Right cardiac atrium (tissue), 5 donors: ENCODE measurements at regions not wholly inside any gene's neighbourhood (a gene's known extent, or its start where the extent isn't known, plus 50 kb on each side); places are given as distances from the start of the nearest gene placed in this dataset.

Source experiments
- ATAC-seq, 2 donors: fragments of 200-7000 bp; cut with Tn5 transposase; one replicate each; pipeline versions ENCODE4 v1.8.0 to v1.9.1; 2020; ENCODE audit warnings: moderate library complexity in 2 of 2, mild to moderate bottlenecking in 1 of 2
- DNase-seq, 3 donors: peaks; one replicate each; pipeline ENCODE4 v3.0.0-alpha.2; 2020
- H3K27ac ChIP-seq: one replicate; pipeline ENCODE4 v1.5.1; 2013; ENCODE audit warnings: mild to moderate bottlenecking, low read length, control low read depth, moderate library complexity
- H3K27me3 ChIP-seq: one replicate; pipeline ENCODE4 v1.6.1; 2013; ENCODE audit not compliant: control insufficient read depth, insufficient read depth
- H3K4me1 ChIP-seq: one replicate; pipeline ENCODE4 v1.6.1; 2013; ENCODE audit warnings: low read length; ENCODE audit not compliant: control insufficient read depth, insufficient read depth
- H3K4me3 ChIP-seq: one replicate; pipeline ENCODE4 v1.5.1; 2013; ENCODE audit warnings: low read length, control low read depth
- H3K9me3 ChIP-seq: one replicate; pipeline ENCODE4 v1.6.1; 2013; ENCODE audit warnings: low read length; ENCODE audit not compliant: control insufficient read depth
- WGBS: extraction: QIAGEN DNeasy Blood & Tissue Kit; methylation state at CpG from one replicate; pipeline ENCODE4 v1.1.7; 2013; 5-methylcytosine and 5-hydroxymethylcytosine counted together
- intact Hi-C, 4 donors: fragments of 100-400 bp; cut with DNase I; formaldehyde crosslinking; loops; one replicate each; pipeline versions ENCODE4 v1.11.0 to v1.14.0; 2022 to 2023
- donor health status: healthy with polysubstance abuse.
- donor health status: DM: no; HTN: yes; CAD: no.
- donor health status: DM: no; HTN: no; CAD: no.
- donor health status: DM: no; HTN: yes; CAD: no; lungs with severe emphysema.
- donor health status: DM: yes; HTN: yes; CAD: no.

DNA sequence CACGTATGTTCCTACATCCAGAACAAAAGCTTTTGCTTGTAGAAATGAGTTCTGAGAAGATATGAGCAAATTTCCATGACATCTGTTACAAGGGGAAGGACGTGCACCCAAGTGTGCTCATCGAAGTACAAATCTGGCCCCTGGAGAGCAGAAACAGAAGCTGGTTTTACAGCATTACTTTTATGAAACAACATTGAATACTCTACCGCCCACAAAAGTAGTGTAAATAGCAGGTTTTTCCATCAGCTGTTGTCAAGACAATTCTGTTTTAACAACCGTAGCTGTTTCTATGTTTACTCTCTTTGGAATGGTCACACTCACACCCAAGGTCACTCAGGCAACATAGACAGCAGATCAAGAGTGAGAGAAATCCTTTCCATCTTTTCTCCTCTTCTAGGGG, 114.2 kb upstream of the SSTR4 start:
- no peaks in the 10 kb centered on the region for H3K9me3 ChIP-seq
- DNase-seq (no peak), ATAC-seq (no peak)
- WGBS, result 91% methylated on average over 5 of the region's 5 CpGs
- intact Hi-C loops, result no loop called here
- no peak overlapping the region for H3K4me3 ChIP-seq
- H3K4me1 ChIP-seq, result no peaks in the 10 kb centered on the region
- no peak overlapping the region for H3K27ac ChIP-seq
- no peaks in the 10 kb centered on the region for H3K27me3 ChIP-seq

DNA sequence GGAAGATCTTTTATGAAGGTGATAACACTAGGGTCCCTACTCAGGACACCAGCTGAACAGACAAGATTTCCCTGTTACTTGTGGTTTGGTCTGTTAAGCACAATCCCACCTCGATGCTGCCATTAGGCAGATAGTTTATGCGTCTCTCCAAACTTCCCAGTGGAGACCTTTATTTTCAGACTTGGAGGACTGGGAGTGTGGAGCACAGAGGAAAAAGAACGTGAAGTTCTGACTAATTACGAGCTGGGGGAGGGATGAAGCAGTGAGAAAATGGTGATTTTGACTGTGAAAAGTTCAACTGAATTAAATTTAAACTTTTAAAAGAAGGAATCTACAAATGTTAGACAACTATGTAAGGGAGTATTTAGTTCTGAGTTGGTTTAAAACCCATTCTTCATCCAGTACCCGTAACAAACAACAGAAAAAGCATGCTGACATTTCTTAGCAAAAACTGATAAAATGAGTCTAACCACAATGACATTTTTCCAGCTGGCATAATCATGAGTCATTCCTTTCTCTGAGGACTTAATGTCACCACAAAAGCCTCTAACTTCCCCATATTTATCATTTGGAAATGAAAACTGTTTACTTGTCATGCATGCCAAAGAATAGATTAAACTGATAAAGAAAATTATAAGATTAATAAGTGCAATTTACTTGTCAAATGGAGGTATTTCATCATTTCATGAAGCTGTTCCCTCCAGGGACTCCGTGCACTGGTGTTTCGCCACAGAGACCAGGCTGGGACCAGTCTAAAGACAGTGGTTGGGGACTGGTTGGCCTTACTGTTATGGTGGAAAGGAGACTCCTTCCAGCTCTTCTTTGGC, 113.3 kb upstream of the SSTR4 start:
- 65% methylated on average over 7 of the region's 7 CpGs for WGBS
- ATAC-seq (peak in 1 of 2 donors; percentile 55), DNase-seq (no peak)
- no peaks in the 10 kb centered on the region for H3K4me1 ChIP-seq
- intact Hi-C loops, result no loop called here
- H3K4me3 ChIP-seq, result no peak overlapping the region
- H3K27ac ChIP-seq, result no peak overlapping the region
- H3K27me3 ChIP-seq, result no peaks in the 10 kb centered on the region
- no peaks in the 10 kb centered on the region for H3K9me3 ChIP-seq

DNA sequence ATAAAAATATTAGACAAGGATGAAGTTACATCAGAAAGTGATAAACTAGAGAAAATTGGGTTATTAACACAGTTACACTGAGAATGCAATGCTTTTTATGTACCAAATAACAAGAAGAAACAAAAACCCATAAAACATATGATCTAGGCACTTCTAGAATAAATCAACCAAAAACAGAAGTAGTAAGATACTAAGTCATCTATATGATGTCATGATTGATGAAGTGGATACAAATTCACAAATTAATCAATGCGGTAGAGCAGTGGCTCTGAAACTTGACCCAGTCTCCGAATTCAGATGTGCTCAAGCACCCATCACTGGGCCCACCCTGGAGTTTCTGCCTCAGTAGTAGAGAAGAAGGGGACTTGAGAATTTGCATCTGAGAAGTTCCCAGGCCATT, 112.1 kb upstream of the SSTR4 start:
- DNase-seq (no peak), ATAC-seq (no peak)
- H3K4me3 ChIP-seq, result no peak overlapping the region
- WGBS, result over 99% methylated on average over 2 of the region's 2 CpGs
- intact Hi-C loops, result no loop called here
- no peak overlapping the region for H3K27ac ChIP-seq
- no peaks in the 10 kb centered on the region for H3K27me3 ChIP-seq
- no peaks in the 10 kb centered on the region for H3K4me1 ChIP-seq
- H3K9me3 ChIP-seq, result no peaks in the 10 kb centered on the region

DNA sequence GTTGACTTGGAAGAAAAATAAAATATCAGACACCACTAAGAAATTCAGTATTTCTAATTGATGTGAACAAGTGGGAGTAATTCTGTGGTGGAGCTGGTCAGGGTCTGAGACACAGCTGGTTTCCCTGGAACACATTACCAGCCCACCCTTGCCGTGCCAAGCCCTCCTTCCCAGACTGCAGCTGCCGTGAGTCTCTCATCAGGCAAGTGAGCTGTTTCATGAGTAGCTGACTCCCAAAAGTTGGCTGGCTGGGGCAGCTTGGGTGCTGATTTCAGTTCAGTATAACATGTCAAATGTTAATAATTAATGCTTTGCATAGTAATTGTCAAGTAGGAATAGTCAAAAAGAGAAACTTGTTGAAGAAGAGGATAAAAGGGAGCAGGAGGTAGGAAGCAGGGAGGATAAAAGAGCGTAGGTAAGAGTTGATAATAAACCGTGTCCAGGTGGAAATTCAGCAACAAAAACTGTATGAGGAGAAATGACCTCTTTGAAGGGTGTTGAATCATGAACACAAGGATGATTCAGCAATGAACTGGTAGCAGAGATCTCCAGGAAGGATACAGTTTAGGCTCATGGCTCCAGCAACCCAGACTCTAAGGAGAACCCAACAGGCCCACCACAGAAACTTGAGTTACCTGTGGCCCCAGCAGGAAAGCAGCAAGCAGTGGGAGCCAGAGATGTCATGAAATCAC, 110.9 kb upstream of the SSTR4 start:
- DNase-seq (peak; percentile 34 to 66 (median 63)), ATAC-seq (peak in 1 of 2 donors; percentile 25)
- WGBS, result 84% methylated on average over 4 of the region's 4 CpGs
- no peaks in the 10 kb centered on the region for H3K4me1 ChIP-seq
- H3K27ac ChIP-seq, result no peak overlapping the region
- H3K9me3 ChIP-seq, result no peaks in the 10 kb centered on the region
- H3K27me3 ChIP-seq, result no peaks in the 10 kb centered on the region
- intact Hi-C loops, result no loop called here
- H3K4me3 ChIP-seq, result no peak overlapping the region

DNA sequence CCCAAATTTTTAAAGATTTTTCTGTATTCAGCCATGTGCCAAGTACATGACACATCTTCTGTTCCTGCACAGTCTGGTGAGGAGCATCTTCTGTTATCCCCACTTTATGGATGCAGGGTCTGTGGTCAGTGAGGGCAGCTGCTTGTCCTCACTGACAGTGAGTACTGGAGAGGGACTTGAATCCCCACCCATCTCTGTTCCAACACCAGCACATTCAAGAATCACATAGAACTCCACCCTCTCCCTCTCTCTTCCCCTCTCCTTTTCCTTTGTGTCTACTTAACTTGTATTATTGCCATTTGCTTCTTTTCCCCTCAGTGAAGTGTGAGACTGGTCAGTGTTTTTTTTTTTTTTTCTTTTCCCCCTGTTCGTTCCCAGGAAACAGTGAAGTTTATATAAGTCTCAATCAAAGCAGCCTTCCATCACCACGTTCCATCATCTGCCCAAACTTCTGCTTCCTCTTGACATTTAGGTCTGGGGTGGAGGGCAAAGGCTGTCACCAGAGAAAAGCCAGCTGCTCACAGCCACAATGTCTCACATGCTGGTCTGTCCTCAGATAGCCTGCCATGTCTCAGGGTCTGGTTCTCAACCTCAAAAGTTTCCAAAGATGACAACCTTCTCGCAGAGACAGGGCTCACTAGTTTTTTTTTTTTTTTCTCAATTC, 110.0 kb upstream of the SSTR4 start:
- WGBS, result 44% methylated on average over 3 of the region's 3 CpGs
- no peaks in the 10 kb centered on the region for H3K4me1 ChIP-seq
- H3K27me3 ChIP-seq, result no peaks in the 10 kb centered on the region
- no peak overlapping the region for H3K27ac ChIP-seq
- intact Hi-C loops, result no loop called here
- no peaks in the 10 kb centered on the region for H3K9me3 ChIP-seq
- peak in 1 of 3 donors; percentile 29 for DNase-seq
- peak; percentile 37 to 79 for ATAC-seq
- H3K4me3 ChIP-seq, result no peak overlapping the region

DNA sequence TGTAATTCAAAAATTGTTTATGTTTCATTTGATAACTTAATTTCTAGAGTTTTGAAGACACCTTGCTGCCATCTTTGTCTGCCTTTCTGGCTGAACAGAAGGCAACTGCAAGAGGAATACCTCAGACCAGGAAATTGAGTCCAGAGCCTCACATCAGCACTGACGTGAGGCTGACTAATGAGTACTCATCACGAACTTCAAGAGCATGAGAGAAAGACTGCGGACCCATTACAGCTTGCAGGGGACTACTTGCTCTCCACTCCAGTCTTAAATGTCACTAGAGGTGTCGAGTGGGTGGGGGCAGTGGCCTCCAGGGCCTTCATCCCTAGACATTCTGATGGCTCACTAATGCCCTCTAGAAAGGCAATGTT, 109.5 kb upstream of the SSTR4 start:
- no peak overlapping the region for H3K27ac ChIP-seq
- no peak overlapping the region for H3K4me3 ChIP-seq
- intact Hi-C loops, result no loop called here
- ATAC-seq (peak in 1 of 2 donors; percentile 61), DNase-seq (no peak)
- no peaks in the 10 kb centered on the region for H3K27me3 ChIP-seq
- no peaks in the 10 kb centered on the region for H3K4me1 ChIP-seq
- no peaks in the 10 kb centered on the region for H3K9me3 ChIP-seq
- WGBS, result 76% methylated on average over 4 of the region's 4 CpGs

DNA sequence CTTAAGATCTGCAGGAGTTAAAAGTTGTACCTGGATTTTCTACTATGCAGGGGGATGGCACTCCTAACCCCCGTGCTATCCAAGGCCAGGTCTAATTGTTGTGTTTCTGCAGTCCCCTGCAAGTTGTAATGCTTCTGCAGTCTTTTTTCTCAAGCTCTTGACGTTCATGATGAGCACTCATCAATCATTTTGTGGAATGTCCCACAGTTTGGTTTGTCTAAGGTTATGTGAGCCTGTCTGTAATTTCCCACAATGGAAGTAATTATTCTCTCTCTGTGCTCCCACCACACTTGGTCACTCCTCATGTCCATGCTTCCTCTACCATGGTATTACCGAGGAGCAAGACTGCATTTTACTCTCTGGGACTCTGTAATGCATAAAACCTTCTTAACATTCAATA, 107.6 kb upstream of the SSTR4 start:
- no peak overlapping the region for H3K4me3 ChIP-seq
- WGBS, result 84% methylated on average over 3 of the region's 3 CpGs
- DNase-seq, result no peak
- no peak for ATAC-seq
- intact Hi-C loops, result no loop called here
- no peaks in the 10 kb centered on the region for H3K4me1 ChIP-seq
- H3K9me3 ChIP-seq, result no peaks in the 10 kb centered on the region
- H3K27me3 ChIP-seq, result no peaks in the 10 kb centered on the region
- no peak overlapping the region for H3K27ac ChIP-seq

DNA sequence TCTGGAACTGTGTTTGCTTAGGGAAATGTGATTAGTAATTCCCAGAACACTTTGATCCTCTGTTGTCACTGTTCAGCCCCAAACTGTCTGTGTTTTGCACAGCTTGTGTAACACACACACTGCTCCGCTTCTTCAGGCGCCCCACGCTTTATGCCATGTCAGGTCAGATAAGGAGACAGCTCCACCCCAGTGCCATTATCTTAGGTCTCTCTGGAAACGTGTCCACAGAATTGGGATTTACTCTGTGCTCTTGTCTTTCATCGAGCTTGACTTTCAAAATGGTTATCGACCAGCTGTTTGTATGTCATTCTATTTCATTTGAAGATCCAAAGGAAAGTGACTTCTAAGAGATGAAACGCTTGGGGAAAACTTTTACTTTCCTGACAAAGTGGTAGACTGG, 106.4 kb upstream of the SSTR4 start:
- whole genome bisulfite sequencing, result 56% methylated on average over 7 of the region's 7 CpGs
- intact Hi-C loops, result no loop called here

DNA sequence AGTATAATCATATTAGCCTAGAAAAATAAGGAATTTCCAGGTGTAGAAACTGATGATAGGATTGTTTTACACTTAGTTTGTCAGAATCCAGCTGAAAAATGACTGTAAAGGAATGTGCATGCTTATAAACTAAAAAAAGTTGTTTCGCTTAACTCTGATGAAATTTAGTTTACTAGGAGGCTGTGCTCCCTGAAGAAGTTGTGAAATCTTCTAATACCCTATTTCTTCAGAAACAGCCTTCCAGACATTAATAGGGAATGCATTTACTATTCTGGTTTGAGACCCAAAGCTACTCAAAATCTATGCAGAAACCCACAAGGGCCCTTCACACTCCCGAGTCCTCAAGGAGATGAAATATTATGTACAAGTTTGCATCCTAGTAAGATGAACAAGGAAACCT, 105.5 kb upstream of the SSTR4 start:
- 92% methylated on average over 2 of the region's 2 CpGs for WGBS
- no peak overlapping the region for H3K4me3 ChIP-seq
- H3K4me1 ChIP-seq, result no peaks in the 10 kb centered on the region
- DNase-seq (no peak), ATAC-seq (no peak)
- intact Hi-C loops, result no loop called here
- H3K9me3 ChIP-seq, result no peaks in the 10 kb centered on the region
- H3K27me3 ChIP-seq, result no peaks in the 10 kb centered on the region
- H3K27ac ChIP-seq, result no peak overlapping the region

More for the DNA sequence above, 106.4 kb upstream of the SSTR4 start:
- ATAC-seq (peak in 1 of 2 donors; percentile 58), DNase-seq (no peak)
- H3K27me3 ChIP-seq, result no peaks in the 10 kb centered on the region
- no peak overlapping the region for H3K27ac ChIP-seq
- H3K9me3 ChIP-seq, result no peaks in the 10 kb centered on the region
- H3K4me3 ChIP-seq, result no peak overlapping the region
- no peaks in the 10 kb centered on the region for H3K4me1 ChIP-seq

DNA sequence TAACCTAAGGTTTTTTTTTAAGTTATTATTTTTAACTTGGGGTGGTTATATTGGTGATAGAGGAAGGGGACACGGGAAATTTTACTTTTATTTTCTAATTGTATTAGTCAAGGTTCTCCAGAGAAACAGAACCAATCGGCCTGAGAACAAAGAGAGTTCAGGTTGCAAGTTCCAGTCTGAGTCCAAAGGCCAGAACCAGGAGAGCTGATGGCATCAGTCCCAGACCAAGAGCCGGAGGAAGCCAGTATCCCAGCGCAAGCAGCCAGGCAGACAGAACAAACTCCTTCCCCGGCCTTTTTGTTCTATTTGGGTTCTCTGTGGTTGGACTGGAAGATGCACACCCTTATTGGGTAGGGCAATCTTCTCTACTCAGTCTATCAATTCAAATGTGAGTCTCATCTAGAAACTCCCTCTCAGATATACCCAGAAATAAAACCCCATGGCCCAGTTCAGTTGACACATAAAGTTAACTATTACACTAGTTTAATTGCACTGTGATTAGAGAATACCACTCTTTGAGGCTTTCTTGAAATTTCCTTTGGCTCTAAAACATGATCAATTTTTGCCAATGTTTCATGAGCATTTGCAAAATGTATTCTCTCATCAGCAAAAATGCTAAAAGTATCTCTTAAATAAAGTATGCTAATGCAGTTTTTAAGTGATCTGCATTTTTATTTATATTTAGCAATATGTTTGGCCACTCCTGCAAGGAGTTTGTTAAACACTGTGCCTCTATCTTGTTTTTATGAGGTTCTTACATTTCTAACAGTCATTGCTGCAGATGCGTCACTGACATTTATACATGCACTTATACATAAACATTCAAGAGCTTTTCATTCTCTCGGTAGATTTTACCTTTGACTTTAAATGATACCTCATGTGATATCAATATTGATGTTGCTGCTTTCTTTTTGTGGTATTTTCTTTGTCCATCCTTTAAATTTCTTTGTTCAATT, 103.2 kb upstream of the SSTR4 start:
- H3K4me1 ChIP-seq, result no peaks in the 10 kb centered on the region
- H3K9me3 ChIP-seq, result no peaks in the 10 kb centered on the region
- intact Hi-C loops, result no loop called here
- DNase-seq (peak in 1 of 3 donors; percentile 42), ATAC-seq (no peak)
- H3K27ac ChIP-seq, result no peak overlapping the region
- WGBS, result 72% methylated on average over 7 of the region's 7 CpGs
- H3K4me3 ChIP-seq, result no peak overlapping the region
- no peaks in the 10 kb centered on the region for H3K27me3 ChIP-seq
